Spinal cord (tissue), 9 donors: ENCODE measurements at regions not wholly inside any gene's neighbourhood (a gene's known extent, or its start where the extent isn't known, plus 50 kb on each side); places are given as distances from the start of the nearest gene placed in this dataset.

Experiments
- DNase-seq, 6 donors: peaks; one replicate each; pipeline versions ENCODE4 v3.0.0 to v3.0.0-alpha.2; 2013 to 2015; ENCODE audit warnings: low spot score in 6 of 6, low read depth in 4 of 6
- H3K27ac ChIP-seq: one replicate; pipeline ENCODE4 v1.5.1; 2013; ENCODE audit warnings: low read depth, low read length, control low read depth
- H3K27me3 ChIP-seq: one replicate; pipeline ENCODE4 v1.6.1; 2013; ENCODE audit warnings: low read length; ENCODE audit not compliant: control insufficient read depth, insufficient read depth
- H3K36me3 ChIP-seq: one replicate; pipeline ENCODE4 v1.6.1; 2013; ENCODE audit warnings: low read length; ENCODE audit not compliant: control insufficient read depth, insufficient read depth
- H3K4me1 ChIP-seq: one replicate; pipeline ENCODE4 v1.6.1; 2013; ENCODE audit warnings: low read length; ENCODE audit not compliant: control insufficient read depth, insufficient read depth
- H3K4me3 ChIP-seq: one replicate; pipeline ENCODE4 v1.5.1; 2013; ENCODE audit warnings: low read depth, low read length, control low read depth
- H3K9me3 ChIP-seq: one replicate; pipeline ENCODE4 v1.6.1; 2013; ENCODE audit warnings: low read length; ENCODE audit not compliant: control insufficient read depth, insufficient read depth
- WGBS: methylation state at CpG from one replicate; pipeline ENCODE4 v1.1.5; 2013; ENCODE audit warnings: missing lambda C conversion rate; ENCODE audit not compliant: insufficient coverage; 5-methylcytosine and 5-hydroxymethylcytosine counted together
- donor health status: healthy.

- Histone ChIP-seq H3K4me1 (no peaks in the 10 kb centered on the region), H3K4me3 (no peak overlapping the region), H3K9me3 (no peaks in the 10 kb centered on the region), H3K27me3 (no peaks in the 10 kb centered on the region), H3K27ac (no peak overlapping the region), H3K36me3 (no peaks in the 10 kb centered on the region)
- DNase-seq: no peak
- whole genome bisulfite sequencing: no CpG with 5 or more reads among the region's 3 CpGs
Observed at GRCh38 chr1:29427614-29428279, 191.4 kb downstream of the PTPRU start.

DNA sequence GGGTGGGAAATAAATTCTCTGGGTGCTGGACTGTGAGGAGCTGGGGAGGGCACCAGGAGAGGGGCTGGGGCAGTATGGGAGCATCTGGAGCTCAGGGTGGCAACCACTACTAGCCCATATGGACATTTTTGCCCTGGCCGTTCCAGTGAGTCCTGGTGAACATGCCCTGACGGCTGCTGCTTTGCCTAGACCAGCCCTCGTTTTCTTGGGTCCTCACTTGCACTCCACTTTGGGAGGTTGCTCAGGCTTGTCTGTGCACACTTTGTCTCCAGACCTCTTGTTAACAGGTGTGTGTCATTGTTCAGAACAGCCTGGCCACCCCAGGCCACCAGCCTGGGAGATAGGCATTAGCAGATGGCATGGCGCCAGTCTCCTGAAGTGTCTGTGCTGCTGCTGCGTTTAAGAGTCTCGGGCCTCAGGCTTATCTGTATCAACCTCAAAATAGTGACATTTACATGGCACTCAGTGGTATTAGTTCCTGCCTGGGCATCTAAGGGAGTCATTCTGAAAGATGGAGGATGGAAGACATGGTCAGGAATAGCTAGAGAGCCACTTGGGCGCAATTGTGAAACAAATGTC is 190.5 kb downstream of the PTPRU start:
- H3K4me3 ChIP-seq: no peak overlapping the region
- no peak for DNase-seq
- H3K4me1 ChIP-seq: no peaks in the 10 kb centered on the region
- no peaks in the 10 kb centered on the region for H3K9me3 ChIP-seq
- H3K27ac ChIP-seq: no peak overlapping the region
- 90% methylated on average over 5 of the region's 7 CpGs for WGBS
- no peaks in the 10 kb centered on the region for H3K36me3 ChIP-seq
- no peaks in the 10 kb centered on the region for H3K27me3 ChIP-seq

DNA sequence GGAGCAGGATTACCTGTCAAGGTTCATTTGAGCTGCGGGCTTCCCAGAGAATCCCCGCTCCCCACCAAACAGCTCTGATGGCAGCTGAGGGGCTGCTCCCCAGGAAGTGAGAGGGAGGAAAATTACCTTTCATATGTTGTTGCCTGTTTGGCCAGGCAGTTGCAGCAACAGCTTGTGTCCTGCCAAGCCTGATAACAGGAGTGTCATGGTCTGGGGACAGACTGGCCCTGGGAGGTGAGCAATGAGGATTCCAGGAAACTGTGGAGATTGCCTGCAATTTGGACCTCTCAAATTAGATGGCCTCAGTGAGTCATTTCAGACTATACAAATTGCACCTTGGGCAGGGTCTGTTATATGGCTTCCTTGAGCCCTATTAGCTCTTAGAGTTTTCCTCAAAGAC is 189.3 kb downstream of the PTPRU start:
- WGBS: 100% methylated on average over 1 of the region's 2 CpGs
- Histone ChIP-seq H3K27me3 (no peaks in the 10 kb centered on the region), H3K4me1 (no peaks in the 10 kb centered on the region), H3K27ac (no peak overlapping the region), H3K4me3 (no peak overlapping the region), H3K36me3 (no peaks in the 10 kb centered on the region), H3K9me3 (no peaks in the 10 kb centered on the region)
- DNase-seq: no peak

- H3K27ac ChIP-seq: no peak overlapping the region
- H3K36me3 ChIP-seq: no peaks in the 10 kb centered on the region
- H3K9me3 ChIP-seq: no peaks in the 10 kb centered on the region
- H3K4me1 ChIP-seq: no peaks in the 10 kb centered on the region
- H3K27me3 ChIP-seq: no peaks in the 10 kb centered on the region
- peak in 1 of 6 donors; percentile 38 for DNase-seq
- no peak overlapping the region for H3K4me3 ChIP-seq
- WGBS: no CpG with 5 or more reads among the region's 2 CpGs
Observed at GRCh38 chr1:29424266-29424665, 187.9 kb downstream of the PTPRU start.

GRCh38 chr1:29420202-29420601 is 183.9 kb downstream of the PTPRU start:
- Histone ChIP-seq H3K4me3 (no peak overlapping the region), H3K36me3 (no peaks in the 10 kb centered on the region), H3K27ac (no peak overlapping the region), H3K4me1 (no peaks in the 10 kb centered on the region), H3K9me3 (no peaks in the 10 kb centered on the region), H3K27me3 (no peaks in the 10 kb centered on the region)
- no peak for DNase-seq
- no CpG with 5 or more reads among the region's 2 CpGs for WGBS

DNA sequence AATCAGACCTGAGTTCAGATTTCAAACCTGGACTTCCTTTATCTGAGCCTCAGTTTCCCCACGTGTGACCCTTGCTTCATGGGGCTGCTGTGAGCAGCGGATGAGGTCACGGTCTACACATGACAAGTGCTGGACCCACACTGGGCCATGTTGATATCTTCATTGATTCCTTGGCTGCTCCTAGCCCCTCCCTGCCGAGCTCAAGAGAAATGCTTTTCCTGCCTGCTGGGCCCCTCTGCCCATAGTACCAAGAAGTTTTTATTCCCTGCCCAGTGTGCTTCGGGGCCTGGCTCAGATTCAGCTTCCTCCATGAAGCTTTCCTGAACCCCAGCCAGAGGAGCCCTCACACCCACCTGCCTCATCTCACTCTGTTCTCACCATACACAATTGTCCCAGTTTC is 181.6 kb downstream of the PTPRU start:
- no peak for DNase-seq
- no peak overlapping the region for H3K4me3 ChIP-seq
- no peaks in the 10 kb centered on the region for H3K27me3 ChIP-seq
- 72% methylated on average over 5 of the region's 5 CpGs for WGBS
- H3K9me3 ChIP-seq: no peaks in the 10 kb centered on the region
- no peak overlapping the region for H3K27ac ChIP-seq
- no peaks in the 10 kb centered on the region for H3K4me1 ChIP-seq
- H3K36me3 ChIP-seq: no peaks in the 10 kb centered on the region

DNA sequence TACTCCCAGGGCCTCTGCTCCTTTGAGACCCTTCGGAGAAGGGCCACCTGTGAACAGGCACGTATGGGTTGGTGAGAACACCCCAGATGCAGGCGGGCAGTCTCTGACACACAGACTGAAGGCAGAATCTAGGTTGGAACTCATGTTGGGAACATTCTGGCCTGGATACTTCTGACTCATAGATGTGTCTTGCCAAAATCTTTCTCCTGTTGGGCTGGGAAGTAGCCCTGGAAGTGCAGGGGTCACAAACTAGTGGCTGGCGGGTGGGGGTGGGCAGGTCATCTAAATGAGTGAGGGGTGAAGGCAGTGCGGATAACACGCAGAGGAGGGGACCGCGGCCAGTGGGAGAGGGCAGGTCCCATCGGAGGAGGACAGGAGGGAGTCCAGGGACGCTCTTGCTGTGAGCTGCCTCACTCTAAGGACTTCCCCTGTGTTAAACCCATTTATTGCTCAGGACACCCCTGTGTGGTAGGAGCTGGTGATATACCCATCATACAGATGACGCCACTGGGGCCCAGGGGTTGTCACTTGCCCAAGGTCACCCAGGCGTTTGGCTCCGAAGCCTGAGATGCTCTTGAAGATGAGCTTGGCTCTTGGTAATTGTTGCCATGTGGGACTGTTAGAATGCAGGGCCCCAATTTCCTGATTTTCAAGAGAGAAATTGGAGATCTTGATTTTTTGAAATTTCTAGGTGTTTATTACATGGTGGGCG is 181.0 kb downstream of the PTPRU start:
- Histone ChIP-seq H3K36me3 (no peaks in the 10 kb centered on the region), H3K4me1 (no peaks in the 10 kb centered on the region), H3K9me3 (no peaks in the 10 kb centered on the region), H3K4me3 (no peak overlapping the region), H3K27me3 (no peaks in the 10 kb centered on the region), H3K27ac (no peak overlapping the region)
- 85% methylated on average over 13 of the region's 14 CpGs for WGBS
- DNase-seq: no peak

GRCh38 chr1:29416267-29417146 is 180.2 kb downstream of the PTPRU start:
- H3K4me3 ChIP-seq: no peak overlapping the region
- no peak for DNase-seq
- no peaks in the 10 kb centered on the region for H3K36me3 ChIP-seq
- H3K27ac ChIP-seq: no peak overlapping the region
- 83% methylated on average over 8 of the region's 13 CpGs for WGBS
- no peaks in the 10 kb centered on the region for H3K27me3 ChIP-seq
- H3K9me3 ChIP-seq: no peaks in the 10 kb centered on the region
- H3K4me1 ChIP-seq: no peaks in the 10 kb centered on the region

DNA sequence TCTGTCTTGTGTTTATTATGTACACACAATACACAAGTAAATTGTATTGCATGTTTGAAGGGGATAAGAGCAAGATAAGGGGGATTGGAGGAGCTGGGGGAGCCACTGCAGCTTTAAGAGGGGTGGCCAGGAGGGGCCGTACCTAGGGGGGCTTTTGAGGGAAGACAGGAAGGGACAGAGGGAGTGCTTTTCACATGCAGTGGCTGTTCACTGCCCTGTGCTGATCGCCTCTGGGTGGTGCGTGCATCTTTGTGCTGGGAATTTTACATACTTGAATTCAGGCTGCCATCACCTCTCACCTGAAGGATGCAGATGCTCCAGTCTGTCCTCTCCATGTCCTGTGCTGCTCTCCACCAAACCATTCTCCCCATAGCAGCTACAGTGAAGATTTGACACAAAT is 179.5 kb downstream of the PTPRU start:
- Histone ChIP-seq H3K4me3 (no peak overlapping the region), H3K27me3 (no peaks in the 10 kb centered on the region), H3K27ac (no peak overlapping the region), H3K36me3 (no peaks in the 10 kb centered on the region), H3K4me1 (peaks cover 2% of the 10 kb centered on the region), H3K9me3 (no peaks in the 10 kb centered on the region)
- no peak for DNase-seq
- WGBS: 48% methylated on average over 3 of the region's 3 CpGs
